RPMI8226 (cell line): ENCODE measurements at regions not wholly inside any gene's neighbourhood (a gene's known extent, or its start where the extent isn't known, plus 50 kb on each side); places are given as distances from the start of the nearest gene placed in this dataset.
"Not testable (repeated sequence)": the region's sequence is repeated elsewhere in the genome, so short reads cannot be mapped to it uniquely, and the experiment has no call there.

Experiments
- DNase-seq: peaks from one replicate; pipeline ENCODE4 v3.0.0-alpha.2; 2015

DNA sequence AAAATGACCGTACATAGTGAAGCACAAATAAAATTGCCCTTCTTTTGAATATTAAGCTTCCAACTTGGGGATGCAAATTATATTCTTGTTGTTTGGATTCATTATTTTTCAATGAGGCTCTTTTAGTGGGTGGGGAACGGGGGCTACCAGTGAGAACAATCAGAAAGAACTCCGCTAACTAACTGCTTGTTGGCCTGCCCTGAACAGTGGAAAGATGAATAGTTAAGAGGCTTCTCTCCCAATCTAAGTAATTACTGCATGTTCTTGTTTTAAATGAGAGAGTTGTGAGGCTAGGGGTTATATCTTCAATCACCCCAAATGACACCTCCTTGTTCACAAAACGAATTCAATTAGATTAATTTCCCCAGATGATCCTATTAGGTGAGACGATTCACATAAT is 322.0 kb downstream of the FAT3 start:
- DNase-seq, result no peak

DNA sequence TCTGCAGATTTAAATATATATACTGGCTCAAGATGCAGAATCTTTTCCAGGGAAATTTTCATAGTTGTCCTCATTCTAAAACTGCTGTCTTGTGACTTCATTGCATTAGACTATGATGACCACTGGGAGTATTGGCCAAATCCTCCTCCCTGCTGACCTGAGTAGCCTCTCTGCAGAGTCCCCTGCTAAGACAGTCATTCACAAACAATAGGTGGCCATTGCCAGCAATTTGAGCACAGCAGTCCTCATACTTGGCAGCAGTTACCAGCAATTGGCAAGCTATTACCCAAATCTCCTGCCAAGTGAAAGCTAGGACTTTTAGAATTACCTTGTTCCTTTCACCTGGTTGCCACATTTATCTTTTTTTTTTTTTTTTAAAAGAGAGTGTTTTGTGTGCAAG is 325.8 kb downstream of the FAT3 start:
- no peak for DNase-seq

DNA sequence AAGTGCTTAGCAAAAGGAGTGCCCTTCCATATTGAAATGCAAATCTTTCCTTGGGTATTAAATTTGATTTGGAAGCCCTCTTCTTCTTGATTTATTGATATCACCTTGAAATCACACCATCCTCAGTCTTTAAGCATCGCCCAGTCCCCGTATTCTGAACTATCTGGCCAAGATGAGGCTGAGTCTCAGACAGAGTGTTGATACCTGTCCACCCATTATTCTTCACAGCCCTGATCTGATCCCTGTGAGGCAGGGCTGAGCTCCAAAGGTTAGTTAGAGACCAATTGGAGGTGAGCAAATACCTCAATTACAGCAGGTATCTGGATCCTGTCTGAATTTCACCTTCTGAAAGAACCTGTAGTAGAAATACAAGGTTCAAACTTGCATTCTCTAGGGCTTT is 326.3 kb downstream of the FAT3 start:
- no peak for DNase-seq

DNA sequence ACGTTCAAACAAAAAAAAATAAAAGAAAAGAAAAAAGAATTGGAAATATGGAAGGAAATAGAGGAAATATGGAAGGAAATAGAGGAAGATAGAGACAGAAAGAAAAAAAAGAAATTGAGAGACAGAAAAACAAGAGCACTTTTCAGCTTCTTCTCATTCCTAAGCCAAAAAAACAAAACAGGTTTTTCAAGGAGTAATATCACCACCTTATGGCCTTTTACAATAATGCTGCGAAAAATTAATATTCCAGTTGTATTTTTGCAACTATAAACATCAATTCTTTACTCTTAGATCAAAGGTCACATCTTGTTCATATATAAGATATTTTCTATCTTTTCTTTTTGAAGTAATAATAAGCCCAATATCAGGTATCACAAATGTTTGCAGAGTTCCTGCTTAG is 328.3 kb downstream of the FAT3 start:
- DNase-seq, result no peak

DNA sequence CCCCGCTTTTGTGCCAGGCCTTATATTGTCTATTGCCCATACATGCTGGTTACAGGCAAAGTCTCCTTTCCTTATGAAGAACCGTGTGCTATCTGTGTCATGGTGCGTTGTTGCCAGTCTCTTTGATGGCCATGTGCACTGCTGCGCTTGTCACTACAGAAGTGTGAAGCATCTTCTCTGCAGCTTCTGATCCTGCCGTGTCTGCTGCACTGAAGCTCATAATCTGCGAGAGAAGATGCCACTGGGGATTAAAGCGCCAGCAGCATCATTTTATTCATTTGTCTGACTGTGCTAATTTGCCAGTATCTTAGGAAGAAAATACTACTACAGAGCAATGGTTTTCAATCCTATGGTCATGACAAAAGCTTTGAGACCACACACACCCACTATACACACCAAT is 330.1 kb downstream of the FAT3 start:
- no peak for DNase-seq

DNA sequence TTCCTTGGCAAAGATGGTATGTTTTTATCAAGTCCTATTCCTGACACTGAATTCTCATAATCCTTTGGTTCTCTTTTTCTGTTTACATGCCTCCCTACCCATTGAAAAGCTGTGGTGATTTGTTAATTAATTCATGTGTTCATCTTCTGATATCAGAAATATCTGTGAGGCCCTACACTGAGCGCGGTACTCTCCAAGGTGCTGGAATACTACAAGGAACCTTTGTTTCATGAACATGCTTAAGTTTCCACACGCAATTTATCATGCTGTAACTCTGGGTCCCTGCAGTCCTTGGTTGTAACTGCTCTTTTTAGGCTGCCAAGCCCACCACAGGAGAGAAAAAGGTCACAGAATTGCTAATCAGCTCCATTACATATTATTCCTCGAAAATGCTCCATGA is 331.8 kb downstream of the FAT3 start:
- peak; percentile 10 for DNase-seq

DNA sequence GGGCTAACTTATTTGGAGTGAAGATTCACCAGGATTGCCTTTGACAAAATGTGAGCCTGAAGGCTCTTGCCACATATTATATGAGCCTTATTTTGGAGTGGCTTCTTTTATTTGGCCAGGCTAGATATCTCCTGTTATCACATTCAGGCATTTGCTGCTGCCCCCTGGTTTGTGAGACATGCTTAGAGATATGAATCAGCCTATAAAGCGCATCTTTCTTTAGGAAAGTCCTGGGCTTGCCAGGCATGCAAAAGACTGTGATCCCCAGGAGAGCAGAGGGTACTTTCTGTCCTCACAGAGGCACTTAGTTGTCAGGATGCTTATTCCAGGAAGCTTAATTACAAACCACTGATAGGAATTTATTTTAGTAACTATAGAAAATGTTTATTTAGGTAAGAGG is 333.3 kb downstream of the FAT3 start:
- no peak for DNase-seq

DNA sequence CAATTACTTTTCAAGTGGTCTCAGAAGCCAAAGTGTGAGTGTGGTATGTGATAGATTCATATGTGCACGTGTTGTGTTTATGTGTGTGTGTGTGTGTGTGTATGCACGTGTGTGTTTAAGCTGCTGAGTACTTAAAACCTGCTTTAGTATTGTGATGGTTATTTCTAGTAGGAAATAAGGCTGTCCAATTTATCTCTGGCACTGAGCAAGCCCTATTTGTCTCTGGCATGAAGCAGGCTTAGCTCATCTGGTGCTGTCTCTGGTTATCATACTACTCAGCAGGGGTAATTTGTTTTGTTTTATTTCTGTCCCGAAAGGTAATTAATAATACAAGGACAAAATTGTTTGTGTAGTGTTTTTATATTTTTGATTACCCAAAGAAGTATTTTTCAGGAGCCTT is 333.7 kb downstream of the FAT3 start:
- DNase-seq, result no peak

DNA sequence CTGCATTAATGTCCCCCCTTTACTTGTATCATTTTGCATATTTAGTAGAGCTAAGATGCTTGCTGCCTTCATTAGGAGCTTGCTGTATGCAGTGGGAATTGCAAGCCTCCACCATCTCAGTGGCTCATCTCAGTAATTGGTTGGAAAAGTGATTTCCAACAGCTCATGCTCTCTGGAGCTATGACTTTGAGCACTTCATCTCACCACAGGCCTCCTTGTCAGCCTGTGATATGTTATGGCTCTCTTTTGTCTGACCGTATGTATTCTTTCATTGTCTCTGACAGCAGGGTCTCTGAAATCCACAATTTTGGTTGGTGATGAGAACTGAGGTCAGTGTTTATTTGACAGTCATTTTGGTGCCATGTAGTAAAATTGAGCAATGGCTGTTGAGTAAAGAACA is 345.1 kb downstream of the FAT3 start:
- no peak for DNase-seq

DNA sequence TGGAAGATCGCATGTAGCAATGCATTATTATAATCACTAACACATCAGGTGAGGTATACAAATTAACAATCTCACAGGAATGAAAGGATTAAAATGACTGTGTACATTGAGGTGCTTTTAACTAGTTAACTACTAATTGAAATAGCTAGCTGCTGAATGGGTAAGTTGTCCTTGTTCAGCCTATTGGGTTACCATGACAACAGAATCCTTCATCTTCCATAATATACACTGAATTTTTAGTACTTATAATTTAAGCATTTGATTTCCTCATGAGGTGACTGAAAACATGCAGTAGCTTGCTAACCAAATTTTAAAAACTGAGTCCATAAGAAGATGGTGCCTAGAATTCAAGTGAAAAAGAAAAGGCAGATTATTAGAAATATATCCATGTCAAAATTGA is 347.9 kb downstream of the FAT3 start:
- no peak for DNase-seq

DNA sequence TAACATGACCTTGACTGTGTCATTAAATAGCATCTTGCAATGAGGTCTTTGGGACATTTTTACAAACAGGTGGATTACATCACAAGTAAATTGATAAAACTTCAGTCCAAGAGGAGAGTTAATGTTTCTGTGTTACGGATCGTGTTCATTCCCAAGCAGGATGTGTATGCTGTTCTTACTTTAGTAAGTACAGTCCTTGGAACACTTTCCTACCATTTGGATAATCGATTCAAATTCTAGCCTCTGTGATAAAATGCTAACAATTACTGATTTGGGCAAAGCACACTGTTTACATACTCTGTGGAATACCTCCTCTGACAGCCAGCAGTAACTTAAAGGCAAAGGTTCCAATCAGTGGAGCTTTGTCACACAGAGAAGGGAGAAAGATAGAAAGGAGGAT is 351.7 kb downstream of the FAT3 start:
- DNase-seq, result no peak

DNA sequence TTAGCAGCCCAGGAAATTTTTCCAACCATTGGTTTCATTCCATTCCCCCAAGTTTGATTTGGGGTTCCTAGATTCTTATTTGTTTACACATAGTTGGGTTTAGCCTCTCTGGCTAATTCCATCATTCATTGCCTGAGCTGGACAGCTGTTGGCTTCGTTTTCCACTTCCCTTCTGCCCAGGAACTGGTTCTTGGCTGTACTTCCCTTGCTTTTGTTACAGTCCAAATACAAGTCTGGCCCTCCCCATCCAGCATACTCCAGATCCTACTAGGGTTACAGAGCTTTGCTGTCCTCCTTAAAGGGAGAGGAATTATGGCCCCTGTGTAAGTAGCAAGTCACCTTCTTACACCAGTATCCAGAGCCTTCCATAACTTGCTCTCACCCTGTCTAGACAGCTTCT is 356.3 kb downstream of the FAT3 start:
- DNase-seq, result no peak

DNA sequence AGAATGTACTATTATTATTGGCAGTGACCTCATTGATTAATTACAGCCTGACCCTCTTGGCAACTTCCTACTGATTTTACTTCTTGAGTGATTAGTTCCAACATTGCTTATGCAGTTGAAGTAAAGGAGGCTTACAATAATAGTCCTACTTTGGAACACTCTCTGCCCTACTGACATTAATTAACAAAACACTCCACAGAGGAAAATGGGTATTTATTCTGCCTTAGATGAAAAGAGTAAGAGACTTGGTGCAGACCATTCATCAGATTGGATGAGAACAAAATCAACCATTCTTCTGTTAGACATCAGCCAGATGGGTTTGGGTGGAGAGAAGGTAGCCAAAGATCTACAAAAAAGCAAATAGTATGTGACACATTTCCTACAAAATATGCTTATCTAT is 363.8 kb downstream of the FAT3 start:
- DNase-seq, result no peak

DNA sequence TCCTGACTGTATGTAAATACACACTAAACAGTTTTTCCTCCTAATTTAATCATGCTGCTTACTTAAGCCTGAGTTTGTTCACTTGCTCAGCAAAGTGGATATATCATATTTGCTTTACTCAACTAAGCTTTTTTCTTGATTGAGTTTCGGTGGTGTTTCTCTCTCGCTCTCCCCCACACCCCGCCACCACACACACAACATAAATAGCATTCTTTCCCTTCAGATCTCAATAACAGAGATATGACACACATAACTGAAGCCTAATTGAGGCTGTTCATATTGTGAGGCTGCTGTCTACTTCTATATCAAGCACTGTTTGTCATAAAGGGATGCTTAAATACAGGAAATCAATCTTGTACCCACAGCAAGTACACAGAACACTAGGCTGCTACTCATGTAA is 364.9 kb downstream of the FAT3 start:
- no peak for DNase-seq

DNA sequence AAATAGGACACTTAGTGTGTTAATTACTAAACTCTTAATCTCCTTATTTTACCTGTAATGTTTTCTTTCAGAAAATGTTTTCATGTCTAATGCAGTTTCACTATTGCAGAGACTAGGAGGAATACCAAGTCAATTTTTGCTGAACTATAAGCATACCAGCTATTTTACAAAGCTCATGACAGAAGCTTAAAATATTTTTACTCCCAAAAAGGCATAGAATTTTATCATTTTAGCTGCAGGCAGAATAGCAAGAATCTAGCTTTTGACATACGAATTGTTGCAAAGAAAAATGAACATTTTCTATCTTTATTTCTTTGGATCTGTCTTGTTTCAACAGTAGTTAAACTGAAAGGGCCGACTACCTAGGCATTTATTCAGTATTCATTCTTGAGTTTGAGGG is 366.9 kb downstream of the FAT3 start:
- no peak for DNase-seq

DNA sequence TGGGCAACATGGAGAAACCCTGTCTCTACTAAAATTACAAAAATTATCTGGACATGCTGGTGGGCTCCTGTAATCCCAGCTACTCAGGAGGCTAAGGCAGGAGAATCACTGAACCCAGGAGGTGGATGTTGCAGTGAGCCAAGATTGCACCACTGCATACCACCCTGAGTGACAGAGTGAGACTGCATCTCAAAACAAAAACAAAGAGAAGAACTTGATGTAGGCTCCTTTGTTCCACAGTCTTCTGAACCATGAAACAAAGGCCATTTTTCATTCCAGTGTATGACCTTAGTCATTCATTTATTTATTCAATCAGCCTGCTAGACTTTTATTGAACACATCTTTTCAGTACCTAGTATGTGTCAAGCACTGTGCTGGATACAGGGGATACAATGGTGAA is 369.6 kb downstream of the FAT3 start:
- DNase-seq, result no peak

DNA sequence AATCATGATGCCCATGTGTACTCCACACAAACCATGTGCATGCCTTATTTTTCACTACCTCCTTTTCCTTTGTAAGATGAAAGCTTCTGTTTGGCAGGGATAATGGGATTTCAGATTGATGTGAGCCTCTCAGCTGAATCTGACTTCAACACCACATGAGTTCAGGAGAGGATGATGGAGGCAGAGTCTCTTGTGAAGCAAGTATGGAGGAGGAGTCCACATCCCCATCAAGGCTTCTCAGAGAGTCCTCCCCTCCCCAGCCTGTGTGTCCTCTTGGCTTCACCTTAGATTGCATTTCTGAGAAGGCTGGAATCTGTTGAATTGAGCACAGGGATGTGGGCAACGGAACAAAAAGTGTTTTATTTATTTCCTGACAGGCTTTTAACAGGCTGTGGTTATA is 370.4 kb downstream of the FAT3 start:
- no peak for DNase-seq

DNA sequence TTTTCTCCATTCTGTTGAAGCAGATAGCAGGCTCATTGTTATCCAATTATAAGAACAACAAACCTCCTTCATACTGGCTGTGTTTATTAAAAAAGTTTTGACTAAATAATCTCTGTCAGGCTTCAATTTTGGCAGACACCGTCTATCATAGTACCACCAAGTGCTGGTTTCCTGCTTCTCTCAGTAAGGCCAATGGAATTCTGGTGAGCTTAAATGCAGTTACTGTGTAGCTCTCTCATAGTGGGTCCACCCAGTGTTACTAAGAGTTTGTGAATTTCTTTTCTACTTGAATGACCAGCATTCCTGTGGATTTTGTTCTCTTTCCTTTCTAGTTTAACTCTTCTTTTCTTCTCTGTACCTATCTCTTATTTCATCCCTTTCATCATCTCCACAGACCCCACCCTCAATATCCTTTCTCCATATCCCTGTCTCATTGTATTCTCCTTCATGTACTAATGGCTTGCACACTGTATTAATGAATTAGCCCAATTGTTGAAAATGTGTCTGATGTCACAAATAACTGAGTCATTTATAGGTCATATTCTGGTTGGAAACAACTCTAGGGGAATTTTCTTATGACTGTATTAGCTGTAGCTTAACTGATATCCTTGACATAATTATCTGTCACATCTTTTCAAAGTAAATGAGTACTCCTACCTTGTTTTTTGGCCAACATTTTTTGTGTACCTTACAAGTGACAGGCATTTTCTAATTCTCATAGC is 372.1 kb downstream of the FAT3 start:
- DNase-seq, result no peak

DNA sequence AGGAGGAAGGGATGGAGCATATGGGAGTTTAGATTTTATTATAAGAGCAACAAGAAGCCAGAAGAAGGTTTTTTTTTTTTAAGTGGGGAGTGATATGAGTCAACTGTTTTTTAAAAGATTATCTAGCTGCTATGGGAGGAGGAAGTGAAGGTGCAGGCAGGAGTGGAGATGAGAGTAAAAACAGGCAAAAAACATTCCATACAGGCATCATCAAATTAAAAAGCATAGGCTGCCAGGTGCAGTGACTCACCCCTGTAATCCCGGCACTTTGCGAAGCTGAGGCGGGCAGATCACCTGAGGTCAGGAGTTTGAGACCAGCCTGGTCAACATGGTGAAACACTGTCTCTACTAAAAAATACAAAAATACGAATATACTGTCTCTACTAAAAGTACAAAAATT is 368.4 kb upstream of the MTNR1B start:
- DNase-seq, result no peak

DNA sequence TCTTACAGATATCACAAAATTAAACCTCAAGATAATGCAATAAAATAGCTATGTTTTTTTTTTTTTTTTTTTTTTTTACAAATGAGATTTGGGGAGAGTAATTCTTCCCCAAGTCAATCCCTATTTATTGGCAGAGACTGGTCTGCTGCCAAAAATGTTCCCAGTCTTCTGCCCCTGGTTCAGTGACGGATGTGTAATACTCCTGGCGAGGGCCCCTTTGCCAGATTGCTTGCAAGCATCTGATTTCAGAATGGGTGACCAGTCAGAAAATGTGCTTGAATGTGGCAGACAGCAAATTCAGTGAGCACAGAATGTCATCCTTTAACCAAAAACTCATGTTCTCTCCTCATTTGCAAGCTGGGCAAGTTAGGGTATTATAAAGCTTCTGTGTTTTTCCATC is 363.8 kb upstream of the MTNR1B start:
- no peak for DNase-seq

DNA sequence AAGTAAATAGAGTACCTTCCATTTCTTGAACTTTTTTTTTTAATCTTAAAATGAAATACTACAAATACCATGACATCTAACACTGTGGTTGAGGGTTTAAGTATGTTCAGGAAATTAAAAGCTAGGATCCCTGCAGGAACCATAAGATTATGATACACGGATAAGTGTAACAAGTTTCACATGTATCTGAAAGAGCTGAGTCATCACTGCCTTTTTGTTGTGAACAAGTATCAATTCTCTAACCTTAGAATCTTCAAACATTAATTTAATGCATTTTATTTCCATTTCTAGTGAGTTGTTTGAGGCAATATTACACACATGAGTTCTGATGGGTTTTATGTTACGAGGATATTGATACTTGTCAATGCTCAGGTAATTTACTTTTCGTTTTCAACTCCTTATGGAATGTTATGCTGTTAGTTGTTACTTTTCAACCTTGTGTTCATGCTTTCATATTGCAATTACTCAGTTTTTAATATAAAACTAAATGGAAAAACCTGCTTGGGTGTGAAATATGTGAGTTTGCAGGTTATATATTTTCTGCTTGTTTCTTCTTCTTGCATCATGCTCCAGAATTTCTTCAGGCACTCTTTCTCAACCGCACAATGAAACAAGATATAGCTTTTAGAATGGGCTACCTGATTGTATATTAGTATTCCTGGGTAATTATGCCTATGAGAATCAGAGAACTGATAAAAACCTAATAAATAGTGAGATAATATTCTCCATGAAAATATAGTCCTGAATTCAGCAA is 361.3 kb upstream of the MTNR1B start:
- no peak for DNase-seq

DNA sequence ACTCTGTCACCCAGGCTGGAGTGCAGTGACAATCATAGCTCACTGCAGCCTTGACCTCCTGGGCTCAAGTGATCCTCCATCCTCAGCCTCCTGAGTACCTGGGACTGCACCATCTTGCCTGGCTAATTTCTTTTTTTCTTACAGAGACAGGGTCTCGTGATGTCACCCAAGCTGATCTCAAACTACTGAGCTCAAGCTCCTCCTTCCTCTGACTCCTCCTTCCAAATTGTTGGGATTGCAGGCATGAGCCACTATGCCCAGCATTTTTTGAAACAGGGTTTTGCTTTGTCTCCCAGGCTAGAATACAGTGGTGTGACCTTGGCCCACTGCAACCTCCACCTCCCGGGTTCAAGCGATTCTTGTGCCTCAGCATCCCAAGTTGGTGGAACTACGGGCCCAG is 358.3 kb upstream of the MTNR1B start:
- no peak for DNase-seq

DNA sequence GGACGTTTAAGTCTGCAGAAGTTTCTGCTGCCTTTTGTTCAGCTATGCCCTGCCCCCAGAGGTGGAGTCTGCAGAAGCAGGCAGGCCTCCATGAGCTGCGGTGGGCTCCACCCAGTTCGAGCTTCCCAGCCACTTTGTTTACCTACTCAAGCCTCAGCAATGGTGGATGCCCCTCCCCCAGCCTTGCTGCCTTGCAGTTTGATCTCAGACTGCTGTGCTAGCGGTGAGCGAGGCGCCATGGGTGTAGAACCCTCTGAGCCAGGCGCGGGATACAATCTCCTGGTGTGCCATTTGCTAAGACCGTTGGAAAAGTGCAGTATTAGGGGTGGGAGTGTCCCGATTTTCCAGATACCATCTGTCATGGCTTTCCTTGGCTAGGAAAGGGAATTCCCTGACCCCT is 351.4 kb upstream of the MTNR1B start:
- not testable (repeated sequence) for DNase-seq

DNA sequence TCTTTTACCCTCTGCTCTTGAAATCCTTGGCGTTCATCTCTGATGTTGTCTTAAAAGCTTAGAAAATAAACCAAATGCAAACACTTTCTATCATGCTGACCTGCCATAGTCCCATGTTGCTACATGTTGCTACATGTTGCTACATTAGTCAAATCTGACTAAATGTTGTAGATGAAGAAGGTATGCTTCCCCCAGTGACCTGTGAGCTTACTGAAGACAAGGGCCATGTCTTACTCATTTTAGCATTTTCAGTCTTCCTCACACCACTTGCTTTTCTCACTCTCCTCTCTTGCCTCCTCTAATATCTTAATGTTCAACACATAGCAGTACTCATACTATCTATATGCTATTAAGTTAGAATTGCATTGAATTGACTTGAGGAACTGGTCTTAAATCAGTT is 346.4 kb upstream of the MTNR1B start:
- DNase-seq, result no peak

DNA sequence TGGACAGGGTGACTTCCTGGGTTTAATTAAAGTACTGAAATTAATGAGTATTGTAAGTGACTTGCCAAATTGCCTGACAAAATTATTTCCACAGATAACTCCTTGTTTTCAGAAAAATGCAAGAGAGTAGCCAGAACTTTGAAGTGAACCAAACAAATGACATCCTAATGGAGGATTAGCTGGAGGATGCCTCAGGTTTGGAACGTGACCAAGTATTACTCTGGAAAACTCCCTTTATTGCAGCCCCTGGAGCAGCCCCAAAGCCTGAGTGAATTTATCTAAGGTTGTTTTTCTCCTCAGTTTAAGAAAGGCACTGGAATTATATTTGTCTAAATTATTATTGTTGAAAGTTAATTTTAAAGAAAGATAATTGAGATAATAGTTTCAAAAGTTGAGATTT is 343.6 kb upstream of the MTNR1B start:
- no peak for DNase-seq
